Esophagus muscularis mucosa (tissue), 3 donors: ENCODE measurements at regions not wholly inside any gene's neighbourhood (a gene's known extent, or its start where the extent isn't known, plus 50 kb on each side); places are given as distances from the start of the nearest gene placed in this dataset.

ENCODE experiments used
- CTCF ChIP-seq, 3 experiments: fragments of 200-600 bp in 2 of 3; fragments of 450-650 bp in 1 of 3; sonication (generic) in 2 of 3; IDR thresholded peaks; one replicate each; pipeline ENCODE4 v1.5.1; 2017 to 2019; ENCODE audit warnings: antibody characterized with exemption in 3 of 3, mild to moderate bottlenecking in 2 of 3, moderate library complexity in 1 of 3
- POLR2A ChIP-seq: fragments of 450-650 bp; IDR thresholded peaks from one replicate; pipeline ENCODE4 v1.6.1; 2017; ENCODE audit warnings: antibody characterized with exemption, moderate library complexity, mild to moderate bottlenecking, low read depth

- TF ChIP-seq CTCF (IDR thresholded peaks at IDR 0.05), result no peak
- TF ChIP-seq POLR2A, result no peak
These were observed 59.9 kb upstream of the C11orf58 start for GRCh38 chr11:16678466-16679116.
